GM12878 (cell line): ENCODE measurements at regions not wholly inside any gene's neighbourhood (a gene's known extent, or its start where the extent isn't known, plus 50 kb on each side); places are given as distances from the start of the nearest gene placed in this dataset.

Experiments used
- ATAC-seq: fragments of 200-7000 bp; cut with Tn5 transposase; 3 replicates; pipeline ENCODE4 v1.9.1; 2020; ENCODE audit warnings: mild to moderate bottlenecking, moderate library complexity
- BruUV-seq: library from RNA; stranded (reverse); fragments of 400-500 nt; replicated peaks from 2 replicates; lab custom pipeline; 2021; lab: Mats Ljungman, UMichigan
- CTCF ChIA-PET: fragments of 300-600 bp; sonication (Branson Sonifier 250); formaldehyde crosslinking; extraction: SDS; loops from one replicate; lab custom pipeline; 2021; ENCODE audit warnings: inconsistent platforms; lab: Yijun Ruan, JAX
- POLR2A ChIA-PET: fragments of 350-600 bp; formaldehyde crosslinking; extraction: SDS; loops from one replicate; lab custom pipeline; 2021; ENCODE audit warnings: inconsistent platforms; lab: Charles Lee
- RAD21 ChIA-PET: fragments of 300-600 bp; sonication (Branson Sonifier 250); formaldehyde crosslinking; loops from one replicate; lab custom pipeline; 2023; ENCODE audit warnings: antibody characterized with exemption; ENCODE audit not compliant: unreplicated experiment; lab: Charles Lee
- SMC1A ChIA-PET: fragments of 300-600 bp; sonication (Branson Sonifier 250); formaldehyde crosslinking; loops from one replicate; lab custom pipeline; 2023; ENCODE audit not compliant: unreplicated experiment, uncharacterized antibody; lab: Charles Lee
- DNase-seq: peaks from one replicate; pipeline ENCODE4 v3.0.0-alpha.2; 2011; ENCODE audit warnings: low read depth, low spot score
- FAIRE-seq: peaks from 3 replicates; lab custom pipeline; 2011; peaks lifted over from hg19 to GRCh38; lab: Jason Lieb, UNC
- H2AFZ ChIP-seq: 2 replicates; pipeline ENCODE4 v1.6.0; 2011; ENCODE audit warnings: low read depth, low read length, control low read depth; ENCODE audit not compliant: control insufficient read depth
- H3K27ac ChIP-seq: 2 replicates; pipeline ENCODE4 v1.5.1; 2011; ENCODE audit warnings: control low read depth; ENCODE audit not compliant: control insufficient read depth, insufficient read depth
- H3K27me3 ChIP-seq, 2 experiments: replicated peaks in 1 of 2; 2 replicates each; pipeline versions ENCODE4 v1.6.0 to v1.6.1; 2011; ENCODE audit warnings: low read length in 1 of 2; ENCODE audit not compliant: control insufficient read depth in 2 of 2, insufficient read depth in 2 of 2
- H3K36me3 ChIP-seq, 2 experiments: 2 replicates each; pipeline ENCODE4 v1.5.1; 2011; ENCODE audit warnings: low read length in 1 of 2; ENCODE audit not compliant: control insufficient read depth in 2 of 2, insufficient read depth in 2 of 2
- H3K4me1 ChIP-seq: 2 replicates; pipeline ENCODE4 v1.6.1; 2011; ENCODE audit warnings: mild to moderate bottlenecking, low read length, moderate library complexity, mixed read lengths; ENCODE audit not compliant: control insufficient read depth, insufficient read depth
- H3K4me2 ChIP-seq: 2 replicates; pipeline ENCODE4 v1.6.0; 2011; ENCODE audit warnings: control low read depth; ENCODE audit not compliant: control insufficient read depth, insufficient read depth
- H3K4me3 ChIP-seq: fragments of 200-600 bp; sonication (generic); 2 replicates; pipeline ENCODE4 v1.5.1; 2016
- H3K79me2 ChIP-seq: 2 replicates; pipeline ENCODE4 v1.6.0; 2011; ENCODE audit warnings: low read length; ENCODE audit not compliant: control insufficient read depth, insufficient read depth
- H3K9ac ChIP-seq: 2 replicates; pipeline ENCODE4 v1.8.0; 2011; ENCODE audit warnings: low read length, control low read depth, mixed read lengths; ENCODE audit not compliant: control insufficient read depth, insufficient read depth
- H3K9me3 ChIP-seq: replicated peaks from 3 replicates; pipeline ENCODE4 v1.5.1; 2011; ENCODE audit warnings: mild to moderate bottlenecking, low read length; ENCODE audit not compliant: control insufficient read depth, insufficient read depth
- H4K20me1 ChIP-seq: 2 replicates; pipeline ENCODE4 v1.6.0; 2011; ENCODE audit not compliant: control insufficient read depth, insufficient read depth
- BCL11A ChIP-seq: IDR thresholded peaks from 2 replicates; pipeline ENCODE4 v1.6.1; 2011; ENCODE audit warnings: low read depth, low read length
- BRCA1 ChIP-seq: IDR thresholded peaks from 2 replicates; pipeline ENCODE4 v1.6.1; 2011; ENCODE audit warnings: low read depth, low read length, improper control_type of control experiment
- CHD4 ChIP-seq: fragments of 200-600 bp; sonication (generic); IDR thresholded peaks from 2 replicates; pipeline ENCODE4 v1.6.1; 2016; ENCODE audit warnings: mild to moderate bottlenecking
- HDGF ChIP-seq: fragments of 450-650 bp; IDR thresholded peaks from 2 replicates; pipeline ENCODE4 v1.6.1; 2016; ENCODE audit warnings: antibody characterized with exemption
- IKZF1 ChIP-seq: fragments of 450-650 bp; conservative IDR thresholded peaks from 2 replicates; pipeline ENCODE4 v1.6.1; 2017; ENCODE audit warnings: antibody characterized with exemption, mild to moderate bottlenecking
- IKZF2 ChIP-seq, 2 experiments: fragments of 450-650 bp; IDR thresholded peaks; 2 replicates each; pipeline ENCODE4 v1.6.1; 2017; ENCODE audit warnings: mild to moderate bottlenecking in 2 of 2, moderate library complexity in 2 of 2
- KLF5 ChIP-seq: fragments of 450-650 bp; IDR thresholded peaks from 2 replicates; pipeline ENCODE4 v1.6.1; 2014; ENCODE audit warnings: mild to moderate bottlenecking; ENCODE audit not compliant: partially characterized antibody
- MXI1 ChIP-seq: fragments of 150-350 bp; IDR thresholded peaks from 2 replicates; pipeline ENCODE4 v1.6.1; 2011; ENCODE audit warnings: low read depth, mild to moderate bottlenecking, inconsistent platforms, low read length, improper control_type of control experiment
- MYB ChIP-seq: fragments of 150-350 bp; IDR thresholded peaks from 2 replicates; pipeline ENCODE4 v1.6.1; 2014; ENCODE audit warnings: mild to moderate bottlenecking, low read depth, low read length, borderline replicate concordance
- NFYB ChIP-seq: IDR thresholded peaks from 2 replicates; pipeline ENCODE4 v1.6.1; 2011; ENCODE audit warnings: low read depth, mild to moderate bottlenecking, low read length, improper control_type of control experiment, moderate library complexity; ENCODE audit not compliant: insufficient read depth
- PAX5 ChIP-seq: IDR thresholded peaks from 2 replicates; pipeline ENCODE4 v1.6.1; 2011; ENCODE audit warnings: low read depth, low read length, borderline replicate concordance
- RFX5 ChIP-seq: IDR thresholded peaks from 2 replicates; pipeline ENCODE4 v1.6.1; 2011; ENCODE audit warnings: low read depth, low read length, improper control_type of control experiment
- SMAD1 ChIP-seq: fragments of 450-650 bp; IDR thresholded peaks from 2 replicates; pipeline ENCODE4 v1.6.1; 2018; ENCODE audit warnings: mild to moderate bottlenecking, low read depth; ENCODE audit not compliant: partially characterized antibody
- SPI1 ChIP-seq: IDR thresholded peaks from 2 replicates; pipeline ENCODE4 v1.6.1; 2011; ENCODE audit warnings: low read depth, mild to moderate bottlenecking, low read length, moderate library complexity, borderline replicate concordance; ENCODE audit not compliant: insufficient read depth
- WGBS: methylation state at CpG from one replicate; pipeline ENCODE4 v1.1.6; 2016; ENCODE audit warnings: low lambda C conversion rate; ENCODE audit not compliant: insufficient replicate concordance, insufficient coverage; ENCODE audit errors: missing lambda C conversion rate; 5-methylcytosine and 5-hydroxymethylcytosine counted together
- in situ Hi-C: fragments of 300-500 bp; cut with MboI; formaldehyde crosslinking; loops from 9 replicates; pipeline ENCODE4 v1.14.3; 2018; ENCODE audit warnings: mixed read lengths
- intact Hi-C: fragments of 100-400 bp; cut with micrococcal nuclease; formaldehyde crosslinking; loops from one replicate; pipeline ENCODE4 v1.14.2; 2022; ENCODE audit not compliant: unreplicated experiment
- TF ChIP-seq, protein P1 (sequence below): fragments of 450-650 bp; IDR thresholded peaks from 2 replicates; pipeline ENCODE4 v1.6.1; 2016; ENCODE audit warnings: mild to moderate bottlenecking

DNA sequence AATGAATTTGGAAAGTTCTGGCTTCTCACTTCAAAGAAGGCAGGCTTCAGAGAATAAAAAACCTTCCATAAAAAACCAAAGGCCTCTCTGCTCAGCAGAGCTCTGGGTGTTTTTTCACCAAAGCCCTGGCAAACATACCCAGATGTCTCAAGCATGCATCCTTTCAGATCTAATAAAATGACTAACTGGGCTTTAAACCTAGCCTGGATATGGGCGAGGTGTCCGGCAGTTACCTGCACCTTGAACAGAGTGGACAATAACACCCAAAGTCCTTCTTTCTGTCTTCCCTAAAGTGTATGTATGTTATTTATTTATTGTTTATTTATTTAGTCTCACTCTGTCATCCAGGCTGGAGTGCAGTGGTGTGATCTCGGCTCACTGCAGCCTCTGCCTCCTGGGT is 469.3 kb downstream of the XYLT1 start:
- ATAC-seq: no peak
- ChIA-PET RAD21 (no interaction called here), POLR2A (no interaction called here), SMC1A (interaction anchor here (1.2 to 3.4 kb wide), 4 partner anchors 11 to 69 kb away, joined by 3 to 28 read pairs (median 9); no protein-coding TSS in a partner anchor), CTCF (interaction anchor here (0.7 to 1.1 kb wide), 2 partner anchors 92 to 577 kb away, joined by 3 to 4 read pairs; no protein-coding TSS in a partner anchor)
- 83% methylated on average over 3 of the region's 3 CpGs for WGBS
- Histone ChIP-seq H3K4me1 (no peaks in the 10 kb centered on the region; the same call in 1 of the 2 replicates), H2AFZ (no peak overlapping the region), H3K4me3 (no peak overlapping the region), H3K79me2 (no peaks in the 10 kb centered on the region), H3K27me3 (no peaks in the 10 kb centered on the region), H3K9me3 (no peaks in the 10 kb centered on the region), H3K4me2 (no peak overlapping the region), H4K20me1 (no peaks in the 10 kb centered on the region), H3K27ac (no peak overlapping the region), H3K36me3 (no peaks in the 10 kb centered on the region), H3K9ac (no peak overlapping the region)
- intact Hi-C loops: no loop called here
- no TSS peak for BruUV-seq
- FAIRE-seq: no peak
- TF ChIP-seq BCL11A (no peak), RFX5 (no peak), MYB (no peak), IKZF2 (IDR thresholded peaks at IDR 0.05) (no peak), CHD4 (no peak)
- TF ChIP-seq, protein P1, sequence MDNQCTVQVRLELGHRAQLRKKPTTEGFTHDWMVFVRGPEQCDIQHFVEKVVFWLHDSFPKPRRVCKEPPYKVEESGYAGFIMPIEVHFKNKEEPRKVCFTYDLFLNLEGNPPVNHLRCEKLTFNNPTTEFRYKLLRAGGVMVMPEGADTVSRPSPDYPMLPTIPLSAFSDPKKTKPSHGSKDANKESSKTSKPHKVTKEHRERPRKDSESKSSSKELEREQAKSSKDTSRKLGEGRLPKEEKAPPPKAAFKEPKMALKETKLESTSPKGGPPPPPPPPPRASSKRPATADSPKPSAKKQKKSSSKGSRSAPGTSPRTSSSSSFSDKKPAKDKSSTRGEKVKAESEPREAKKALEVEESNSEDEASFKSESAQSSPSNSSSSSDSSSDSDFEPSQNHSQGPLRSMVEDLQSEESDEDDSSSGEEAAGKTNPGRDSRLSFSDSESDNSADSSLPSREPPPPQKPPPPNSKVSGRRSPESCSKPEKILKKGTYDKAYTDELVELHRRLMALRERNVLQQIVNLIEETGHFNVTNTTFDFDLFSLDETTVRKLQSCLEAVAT: no peak
- in situ Hi-C loops: no loop called here
- no peak for DNase-seq

DNA sequence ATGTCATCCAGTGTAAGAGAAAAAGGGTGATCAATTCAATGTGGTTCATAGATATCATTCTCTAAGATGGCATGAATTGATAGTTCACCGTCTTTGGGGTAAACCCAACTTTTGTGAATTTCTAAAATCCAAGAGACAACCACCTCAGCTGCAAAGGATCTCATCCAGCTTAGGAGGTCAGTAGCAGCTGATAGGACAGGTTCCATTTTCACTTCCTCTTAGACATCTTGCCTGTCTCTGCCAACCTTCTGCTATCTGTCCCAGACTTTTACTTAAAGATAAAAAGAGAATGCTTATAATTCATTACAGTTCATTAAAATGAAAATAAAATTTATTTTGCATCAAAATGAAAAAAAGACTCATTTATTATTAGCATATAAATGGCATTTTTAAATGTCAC is 468.2 kb downstream of the XYLT1 start:
- Histone ChIP-seq H3K36me3 (no peaks in the 10 kb centered on the region), H3K4me2 (no peak overlapping the region), H3K27me3 (no peaks in the 10 kb centered on the region), H3K4me1 (no peaks in the 10 kb centered on the region; the same call in 1 of the 2 replicates), H3K4me3 (no peak overlapping the region), H3K9ac (no peak overlapping the region), H3K27ac (no peak overlapping the region), H2AFZ (no peak overlapping the region), H4K20me1 (no peaks in the 10 kb centered on the region), H3K79me2 (no peaks in the 10 kb centered on the region), H3K9me3 (no peaks in the 10 kb centered on the region)
- ChIA-PET RAD21 (no interaction called here), POLR2A (no interaction called here), CTCF (interaction anchor here (0.6 kb wide), 1 partner anchor 13 kb away, joined by 3 read pairs; no protein-coding TSS in a partner anchor), SMC1A (interaction anchor here (0.6 to 3.4 kb wide), 5 partner anchors 9 to 133 kb away, joined by 3 to 28 read pairs (median 8); no protein-coding TSS in a partner anchor)
- intact Hi-C loops (no loop called here), in situ Hi-C loops (no loop called here)
- WGBS: 26% methylated on average over 1 of the region's 1 CpG
- no TSS peak for BruUV-seq
- ATAC-seq (peak; percentile 86), DNase-seq (no peak), FAIRE-seq (peak; percentile 18)
- TF ChIP-seq KLF5 (no peak), MXI1 (no peak), HDGF (no peak), NFYB (peak; percentile 44; the same call in 1 of the 2 replicates), PAX5 (no peak), SPI1 (peak; percentile 97), SMAD1 (no peak), IKZF1 (0 out of 2 replicates have a peak, but pooled peaks have one; percentile 26), BRCA1 (no peak)
